Caki2 (cell line): ENCODE measurements at regions not wholly inside any gene's neighbourhood (a gene's known extent, or its start where the extent isn't known, plus 50 kb on each side); places are given as distances from the start of the nearest gene placed in this dataset.
A peak's percentile ranks its signal among the peaks of the same experiment; 100 is the strongest.
"Not testable (repeated sequence)": the region's sequence is repeated elsewhere in the genome, so short reads cannot be mapped to it uniquely, and the experiment has no call there.

Source experiments
- DNase-seq: peaks from one replicate; pipeline ENCODE4 v3.0.0-alpha.2; 2015; ENCODE audit warnings: low read depth
- in situ Hi-C: cut with HindIII; loops from 2 replicates; pipeline ENCODE4 v1.10.0; 2016; ENCODE audit warnings: low sequenced_read_pairs, low pct_unique_long_range_greater_than_20kb, mixed read lengths

- no peak for DNase-seq
Measured at GRCh38 chr5:23157169-23157568, 304.0 kb upstream of the CDH12 start.

DNA sequence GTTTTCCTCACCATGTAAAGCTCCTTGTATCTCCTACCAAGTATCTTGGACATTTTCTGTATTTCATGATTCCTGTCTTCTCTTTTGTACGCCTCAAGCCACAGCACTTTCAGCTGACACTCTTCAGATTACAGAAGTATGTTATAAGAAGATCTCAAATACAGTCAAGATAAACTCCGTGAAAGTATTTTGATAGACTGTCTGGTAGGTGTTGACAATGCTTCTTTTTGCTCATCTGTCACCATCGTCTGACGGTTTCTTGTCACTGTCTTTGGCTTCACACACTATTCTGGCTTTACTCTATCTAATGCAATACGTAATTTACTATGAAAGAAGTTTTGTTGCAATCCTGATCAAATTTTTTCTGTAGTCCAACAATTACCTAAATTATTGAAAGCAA, 294.5 kb upstream of the CDH12 start:
- in situ Hi-C loops = no loop called here
- no peak for DNase-seq

More at GRCh38 chr5:23157169-23157568, 304.0 kb upstream of the CDH12 start:
- in situ Hi-C loops = no loop called here

GRCh38 chr5:23146183-23146582, 293.0 kb upstream of the CDH12 start:
- DNase-seq = no peak
- in situ Hi-C loops = no loop called here

- DNase-seq = peak; percentile 0
- in situ Hi-C loops = no loop called here
Measured at GRCh38 chr5:23139338-23140171, 286.4 kb upstream of the CDH12 start.

DNA sequence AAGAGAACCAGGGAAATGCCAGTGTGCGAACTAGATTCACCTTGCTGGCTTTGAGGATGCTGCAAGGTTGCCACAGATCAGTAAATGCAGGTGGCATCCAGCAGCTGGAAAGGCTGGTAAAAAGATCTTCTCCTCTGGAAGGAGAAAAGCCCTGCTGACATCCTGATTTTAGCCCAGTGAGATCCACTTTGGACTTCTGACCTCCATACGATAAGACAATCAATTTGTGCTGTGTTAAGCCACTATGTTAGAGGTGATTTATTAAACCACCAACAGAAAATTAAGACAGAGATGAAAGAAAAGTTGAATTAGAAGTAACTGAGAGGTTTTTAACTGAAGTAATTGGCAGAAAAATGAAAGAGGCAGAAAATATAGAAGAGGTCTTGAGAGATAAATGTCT, 283.8 kb upstream of the CDH12 start:
- in situ Hi-C loops = no loop called here
- no peak for DNase-seq

DNA sequence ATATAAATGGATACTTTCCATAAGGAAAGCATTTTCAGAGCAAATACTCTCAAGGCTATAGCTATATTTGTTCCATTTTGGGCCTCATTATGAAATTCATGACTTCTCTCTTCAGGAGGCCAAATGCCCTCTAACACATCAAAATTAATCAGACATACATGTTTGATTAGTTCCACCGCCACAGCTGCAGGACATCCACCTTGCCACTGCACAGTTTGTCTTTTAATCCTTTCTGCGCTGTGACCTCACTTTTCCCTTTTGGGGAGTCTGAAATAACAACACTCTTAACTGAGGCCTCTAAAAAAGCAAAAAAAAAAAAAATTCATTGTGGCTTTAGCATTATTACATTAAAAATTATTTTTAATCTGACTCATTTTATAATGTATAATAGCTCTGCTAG, 279.1 kb upstream of the CDH12 start:
- no peak for DNase-seq
- in situ Hi-C loops = no loop called here

DNA sequence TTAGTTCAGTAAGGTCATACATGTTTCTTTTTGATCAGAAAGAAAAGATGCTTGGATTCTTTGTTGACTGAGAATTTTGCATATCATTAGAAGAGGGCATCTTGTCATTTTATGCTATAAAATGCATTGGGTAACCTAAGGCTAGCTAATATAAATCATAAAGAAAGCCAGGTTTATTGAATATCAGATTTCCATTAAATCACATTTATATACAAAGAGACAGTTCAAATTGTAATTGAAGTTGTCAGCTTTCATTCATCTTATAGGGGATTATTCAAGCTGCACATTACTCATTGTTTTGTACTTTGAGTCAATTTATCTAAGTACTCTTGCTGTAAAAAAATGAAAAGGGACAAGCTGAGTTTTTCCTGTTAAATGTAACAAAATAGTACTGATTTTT, 259.1 kb upstream of the CDH12 start:
- no peak for DNase-seq
- in situ Hi-C loops = no loop called here

DNA sequence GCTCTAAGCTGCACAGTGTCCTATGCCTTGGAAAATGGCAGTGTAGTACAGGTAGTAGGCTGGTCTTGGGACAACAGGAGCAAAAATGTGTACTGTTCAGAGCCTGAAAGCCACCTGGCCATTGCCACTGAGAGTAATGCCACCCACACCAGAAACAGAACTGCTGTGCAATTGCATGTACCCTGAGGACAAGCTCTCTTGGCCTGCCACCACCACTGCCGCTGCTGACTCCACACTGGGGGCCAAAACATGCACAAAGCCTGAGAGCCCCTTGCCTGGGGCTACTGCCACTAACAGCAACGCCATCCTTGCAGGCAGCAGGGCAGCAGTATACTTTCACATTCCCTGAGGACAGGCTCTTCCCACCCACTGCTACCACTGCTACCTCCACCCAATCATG, 251.9 kb upstream of the CDH12 start:
- in situ Hi-C loops = no loop called here
- DNase-seq = no peak

DNA sequence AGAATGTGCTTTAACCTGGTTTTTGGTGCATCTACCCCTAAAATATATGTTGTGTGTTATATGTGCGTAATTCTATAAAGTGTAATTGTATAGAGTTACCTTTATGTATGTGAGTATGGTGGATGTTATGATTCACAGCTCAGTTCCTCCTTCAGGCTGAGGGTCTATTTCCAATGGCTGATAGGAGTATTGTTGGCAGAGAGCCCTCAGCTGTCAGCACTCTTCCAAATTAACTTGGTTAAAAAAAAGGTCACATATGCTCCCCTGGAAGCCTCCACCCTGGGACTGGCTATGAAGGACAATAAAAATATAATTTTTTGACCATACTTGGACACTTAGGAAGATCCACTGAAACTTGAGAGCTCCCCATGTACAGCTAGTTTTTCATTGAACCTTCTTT, 250.4 kb upstream of the CDH12 start:
- in situ Hi-C loops = no loop called here

DNA sequence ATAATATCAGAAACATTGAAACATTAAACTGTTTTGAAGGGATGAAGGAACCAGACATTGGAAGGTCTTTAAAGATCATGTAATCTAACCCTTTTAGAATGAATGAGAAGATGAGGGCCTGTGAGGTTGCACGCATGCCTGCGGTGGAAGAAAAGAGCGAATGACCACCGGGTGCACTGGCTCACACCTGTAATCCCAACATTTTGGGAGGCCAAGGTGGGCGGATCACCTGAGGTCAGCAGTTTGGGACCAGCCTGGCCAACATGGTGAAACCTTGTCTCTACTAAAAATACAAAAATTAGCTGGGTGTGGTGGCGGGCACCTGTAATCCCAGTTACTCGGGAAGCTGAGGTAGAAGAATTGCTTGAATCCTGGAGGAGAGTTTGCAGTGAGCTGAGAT, 242.3 kb upstream of the CDH12 start:
- in situ Hi-C loops, DNase-seq: not testable (repeated sequence)

More for the DNA sequence above, 250.4 kb upstream of the CDH12 start:
- no peak for DNase-seq

DNA sequence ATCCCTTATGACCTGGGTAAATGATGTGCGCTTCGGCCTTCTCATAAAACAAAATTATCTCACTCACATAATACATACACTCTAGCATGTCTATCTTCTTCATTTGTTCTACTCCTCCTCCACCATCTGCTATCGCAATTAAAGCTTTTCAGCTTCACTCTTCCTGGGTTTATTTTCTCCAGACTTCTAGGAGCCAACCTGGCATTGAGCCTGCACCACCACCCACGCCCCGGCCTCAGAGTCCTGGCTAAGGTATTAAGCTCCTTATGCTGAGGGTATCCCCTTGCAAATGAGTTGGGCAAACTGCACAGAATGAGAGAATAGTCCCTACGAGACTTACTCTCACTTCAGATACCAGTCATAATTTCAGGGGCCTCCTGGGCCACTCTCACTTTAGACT, 236.1 kb upstream of the CDH12 start:
- no peak for DNase-seq
- in situ Hi-C loops = no loop called here

- in situ Hi-C loops = no loop called here
- no peak for DNase-seq
Measured at GRCh38 chr5:23084815-23085214, 231.7 kb upstream of the CDH12 start.

DNA sequence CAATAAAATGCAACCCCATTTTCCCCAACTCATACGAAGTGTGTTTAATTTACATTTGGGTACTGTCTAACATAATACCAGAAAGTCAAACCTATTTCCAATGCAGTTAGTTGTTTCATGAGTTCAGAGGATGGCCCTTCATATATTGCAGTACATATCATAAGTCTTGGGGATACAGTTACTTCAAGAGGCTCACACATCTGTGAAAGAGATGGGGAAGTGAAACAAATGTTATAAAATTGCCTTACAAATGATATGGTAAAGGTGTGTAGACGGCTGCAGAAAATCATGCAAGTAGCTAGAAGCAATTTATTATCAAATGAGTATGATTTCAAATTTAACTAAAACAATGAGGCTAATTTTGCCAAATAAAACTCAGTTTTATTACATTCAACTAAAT, 219.0 kb upstream of the CDH12 start:
- in situ Hi-C loops = no loop called here
- no peak for DNase-seq

DNA sequence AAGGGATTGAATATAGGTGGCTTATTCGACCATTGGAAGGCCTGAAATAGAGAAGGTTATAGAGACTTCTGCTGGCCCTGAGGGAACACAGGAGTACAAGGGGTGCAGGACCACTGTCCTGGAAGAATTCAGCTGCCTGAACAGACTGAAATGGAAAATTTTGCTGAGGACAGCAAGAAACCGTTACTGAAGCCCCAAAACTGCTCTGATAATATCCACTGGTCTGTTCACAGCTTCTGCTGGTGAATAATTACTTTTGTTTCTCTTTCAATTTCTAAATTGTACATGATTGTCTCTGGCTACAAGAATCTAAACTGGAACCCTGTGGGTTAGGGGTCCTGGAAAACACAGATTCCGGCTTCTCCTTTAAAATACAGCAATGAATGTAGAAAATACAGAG, 218.5 kb upstream of the CDH12 start:
- DNase-seq = no peak
- in situ Hi-C loops = no loop called here

DNA sequence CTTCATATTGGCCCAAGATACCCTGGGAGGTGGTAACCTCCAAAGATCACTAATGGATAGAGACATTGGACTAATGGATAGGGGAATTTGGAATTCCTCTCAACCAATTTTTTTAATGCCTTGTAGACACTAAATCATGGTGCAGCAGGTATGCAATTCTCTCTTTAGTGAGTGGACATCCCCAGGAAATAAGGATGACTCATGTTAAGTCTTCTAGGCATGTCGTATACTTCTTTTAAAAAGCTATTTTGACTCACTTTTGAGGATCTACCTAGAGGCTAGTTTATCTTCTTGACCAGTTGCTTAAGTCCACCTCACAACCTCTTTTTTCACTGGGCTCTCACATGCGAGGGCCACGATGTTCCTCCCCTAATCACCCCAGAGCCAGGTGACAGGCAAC, 211.6 kb upstream of the CDH12 start:
- in situ Hi-C loops = no loop called here
- DNase-seq = no peak

GRCh38 chr5:23053846-23054245, 200.7 kb upstream of the CDH12 start:
- no peak for DNase-seq
- in situ Hi-C loops = no loop called here

GRCh38 chr5:23042226-23042625, 189.1 kb upstream of the CDH12 start:
- DNase-seq = no peak
- in situ Hi-C loops = no loop called here

- in situ Hi-C loops = no loop called here
- no peak for DNase-seq
Measured at GRCh38 chr5:23035555-23036090, 182.5 kb upstream of the CDH12 start.

DNA sequence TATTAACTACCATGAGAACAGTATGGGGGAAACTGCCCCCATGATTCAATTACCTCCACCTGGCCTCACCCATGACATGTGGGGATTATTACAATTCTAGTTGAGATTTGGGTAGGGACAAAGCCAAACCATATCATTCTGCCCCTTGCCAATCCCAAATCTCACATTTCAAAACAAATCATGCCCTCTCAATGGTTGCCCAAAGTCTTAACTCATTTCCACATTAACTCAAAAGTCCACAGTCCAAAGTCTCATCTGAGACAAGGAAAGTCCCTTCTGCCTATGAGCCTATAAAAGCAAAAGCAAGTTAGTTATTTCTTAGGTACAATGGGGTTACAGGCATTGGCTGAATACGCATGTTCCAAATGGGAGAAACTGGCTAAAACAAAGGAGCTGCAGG, 180.7 kb upstream of the CDH12 start:
- in situ Hi-C loops = no loop called here
- DNase-seq = peak; percentile 2

- in situ Hi-C loops = no loop called here
Measured at GRCh38 chr5:23029290-23029689, 176.1 kb upstream of the CDH12 start.

More at GRCh38 chr5:23029290-23029689, 176.1 kb upstream of the CDH12 start:
- no peak for DNase-seq
